K562 (cell line): ENCODE measurements at regions not wholly inside any gene's neighbourhood (a gene's known extent, or its start where the extent isn't known, plus 50 kb on each side); places are given as distances from the start of the nearest gene placed in this dataset.

Experiments
- ATAC-seq: fragments of 200-7000 bp; cut with Tn5 transposase; 3 replicates; pipeline ENCODE4 v1.9.1; 2020; ENCODE audit warnings: moderate library complexity
- BruUV-seq: library from RNA; stranded (reverse); fragments of 400-500 nt; replicated peaks from 2 replicates; lab custom pipeline; 2021; lab: Mats Ljungman, UMichigan
- CTCF ChIA-PET: fragments of 300-600 bp; formaldehyde crosslinking; extraction: SDS; loops from one replicate; lab custom pipeline; 2021; ENCODE audit warnings: low intra/inter-chr PET ratio; lab: Yijun Ruan, JAX
- POLR2A ChIA-PET: fragments of 300-600, 350-650 bp; sonication (Branson Sonifier 250); formaldehyde crosslinking; extraction: SDS; loops from one replicate; lab custom pipeline; 2021; ENCODE audit warnings: antibody characterized with exemption, inconsistent platforms; lab: Yijun Ruan, JAX
- DNase-seq, 4 experiments: peaks; one replicate each; pipeline versions ENCODE4 v3.0.0 to v3.0.0-alpha.2; 2011 to 2018; ENCODE audit warnings: low spot score in 3 of 4, mixed read lengths in 3 of 4; ENCODE audit errors: extremely low read depth in 1 of 4
- FAIRE-seq: peaks from 2 replicates; lab custom pipeline; 2011; peaks lifted over from hg19 to GRCh38; lab: Jason Lieb, UNC
- H2AFZ ChIP-seq: 2 replicates; pipeline ENCODE4 v1.6.0; 2011; ENCODE audit warnings: low read depth, low read length, control low read depth, inconsistent platforms
- H3K27ac ChIP-seq: fragments of 200-600 bp; 3 replicates; pipeline ENCODE4 v1.8.0; 2011; ENCODE audit warnings: low read depth, mild to moderate bottlenecking, control low read depth, inconsistent platforms, low read length, moderate library complexity, mixed read lengths; ENCODE audit errors: extremely low read depth
- H3K27me3 ChIP-seq, 2 experiments: fragments of 300-600 bp in 1 of 2; 2 replicates in 1 of 2; 3 replicates in 1 of 2; pipeline versions ENCODE4 v1.6.0 to v1.8.0; 2011; ENCODE audit warnings: inconsistent platforms in 2 of 2, low read length in 2 of 2, mild to moderate bottlenecking in 1 of 2, mixed read lengths in 1 of 2, moderate library complexity in 1 of 2; ENCODE audit not compliant: control insufficient read depth in 2 of 2, insufficient read depth in 2 of 2
- H3K36me3 ChIP-seq: fragments of 300-600 bp; 3 replicates; pipeline ENCODE4 v1.8.0; 2011; ENCODE audit warnings: mild to moderate bottlenecking, low read length, inconsistent platforms; ENCODE audit not compliant: control insufficient read depth, insufficient read depth
- H3K4me1 ChIP-seq, 2 experiments: fragments of 200-600 bp in 1 of 2; replicated peaks in 1 of 2; 2 replicates in 1 of 2; 3 replicates in 1 of 2; pipeline versions ENCODE4 v1.5.1 to v1.8.0; 2011; ENCODE audit warnings: inconsistent platforms in 2 of 2, low read length in 2 of 2, mild to moderate bottlenecking in 1 of 2, mixed read lengths in 1 of 2, moderate library complexity in 1 of 2; ENCODE audit not compliant: control insufficient read depth in 2 of 2, insufficient read depth in 2 of 2
- H3K4me2 ChIP-seq: 2 replicates; pipeline ENCODE4 v1.6.1; 2011; ENCODE audit warnings: low read length, control low read depth, inconsistent platforms, mixed read lengths; ENCODE audit not compliant: insufficient read depth
- H3K4me3 ChIP-seq: fragments of 200-600 bp; sonication (generic), shearing (Covaris generic); 2 replicates; pipeline ENCODE4 v1.5.1; 2016; ENCODE audit warnings: control low read depth, inconsistent platforms
- H3K79me2 ChIP-seq: fragments of 200-600 bp; 3 replicates; pipeline ENCODE4 v1.8.0; 2011; ENCODE audit warnings: low read length, inconsistent platforms; ENCODE audit not compliant: control insufficient read depth, insufficient read depth
- H3K9ac ChIP-seq, 2 experiments: 2 replicates each; pipeline versions ENCODE4 v1.6.0 to v1.6.1; 2011; ENCODE audit warnings: low read depth in 2 of 2, low read length in 2 of 2, control low read depth in 1 of 2, inconsistent platforms in 1 of 2, mild to moderate bottlenecking in 1 of 2, mixed read lengths in 1 of 2; ENCODE audit not compliant: insufficient read depth in 1 of 2
- H3K9me1 ChIP-seq: one replicate; pipeline ENCODE4 v1.6.0; 2011; ENCODE audit warnings: inconsistent platforms, mild to moderate bottlenecking, low read length, moderate library complexity; ENCODE audit not compliant: control insufficient read depth, insufficient read depth
- H3K9me3 ChIP-seq: replicated peaks from 2 replicates; pipeline ENCODE4 v1.5.1; 2011; ENCODE audit warnings: low read depth, low read length, inconsistent platforms; ENCODE audit not compliant: control insufficient read depth, insufficient read depth
- H4K20me1 ChIP-seq: replicated peaks from 2 replicates; pipeline ENCODE4 v1.6.1; 2011; ENCODE audit warnings: low read length, inconsistent platforms, mixed read lengths; ENCODE audit not compliant: control insufficient read depth, insufficient read depth
- HIVEP1 ChIP-seq: fragments of 250-450 bp; sonication (Bioruptor Pico); IDR thresholded peaks from 2 replicates; pipeline ENCODE4 v1.4.0; 2020; ENCODE audit warnings: mild to moderate bottlenecking
- MTF1 ChIP-seq: fragments of 250-450 bp; sonication (Bioruptor Pico); IDR thresholded peaks from 2 replicates; pipeline ENCODE4 v1.9.0; 2021; ENCODE audit warnings: moderate library complexity, mild to moderate bottlenecking, inconsistent platforms, borderline replicate concordance
- PHF8 ChIP-seq: fragments of 200-600 bp; sonication (generic); IDR thresholded peaks from 2 replicates; pipeline ENCODE4 v1.6.1; 2012; ENCODE audit warnings: mixed run types, mild to moderate bottlenecking, inconsistent platforms, low read length, moderate library complexity, borderline replicate concordance
- RAD51 ChIP-seq: fragments of 450-650 bp; IDR thresholded peaks from 2 replicates; pipeline ENCODE4 v1.7.1; 2016; ENCODE audit warnings: low read depth, mild to moderate bottlenecking, borderline replicate concordance
- SREBF2 ChIP-seq: sonication (generic); formaldehyde crosslinking; IDR thresholded peaks from 2 replicates; pipeline ENCODE4 v1.4.0; 2020; ENCODE audit warnings: mild to moderate bottlenecking, missing genetic modification reagents
- TCF3 ChIP-seq: sonication (generic); formaldehyde crosslinking; IDR thresholded peaks from 2 replicates; pipeline ENCODE4 v1.4.0; 2020; ENCODE audit warnings: mild to moderate bottlenecking, missing genetic modification reagents
- TOE1 ChIP-seq, 2 experiments: fragments of 450-650 bp in 1 of 2; sonication (generic) in 1 of 2; formaldehyde crosslinking in 1 of 2; IDR thresholded peaks; 2 replicates each; pipeline versions ENCODE4 v1.7.1 to v1.8.0; 2016 to 2022; ENCODE audit warnings: borderline replicate concordance in 2 of 2, mild to moderate bottlenecking in 2 of 2, antibody characterized with exemption in 1 of 2, inconsistent platforms in 1 of 2, low read depth in 1 of 2, missing genetic modification reagents in 1 of 2, moderate library complexity in 1 of 2
- TRIM28 ChIP-seq: fragments of 450-650 bp; IDR thresholded peaks from 2 replicates; pipeline ENCODE4 v1.6.1; 2017
- ZNF23 ChIP-seq: fragments of 250-450 bp; sonication (Bioruptor Pico); IDR thresholded peaks from 2 replicates; pipeline ENCODE4 v1.4.0; 2020; ENCODE audit warnings: mild to moderate bottlenecking
- ZNF384 ChIP-seq: IDR thresholded peaks from 2 replicates; pipeline ENCODE4 v1.6.1; 2012; ENCODE audit warnings: low read depth, low read length, improper control_type of control experiment
- ZNF785 ChIP-seq: fragments of 250-450 bp; sonication (Bioruptor Pico); IDR thresholded peaks from 2 replicates; pipeline ENCODE4 v1.4.0; 2020; ENCODE audit warnings: mild to moderate bottlenecking
- WGBS: fragments of 100-300 bp; shearing (Covaris generic); methylation state at CpG from one replicate; pipeline ENCODE4 v1.1.6; 2016; ENCODE audit warnings: low coverage, mixed read lengths; ENCODE audit not compliant: insufficient coverage; ENCODE audit errors: missing lambda C conversion rate; 5-methylcytosine and 5-hydroxymethylcytosine counted together
- in situ Hi-C: fragments of 300-500 bp; cut with MboI; formaldehyde crosslinking; loops from 4 replicates; pipeline ENCODE4 v1.15.0; 2018; ENCODE audit warnings: inconsistent platforms, mixed read lengths
- intact Hi-C: fragments of 100-400 bp; cut with micrococcal nuclease; formaldehyde crosslinking; loops from 2 replicates; pipeline ENCODE4 v1.14.2; 2022
- TF ChIP-seq, protein P1 (sequence below): fragments of 450-650 bp; IDR thresholded peaks from 2 replicates; pipeline ENCODE4 v1.6.1; 2017; ENCODE audit warnings: mild to moderate bottlenecking, moderate library complexity

DNA sequence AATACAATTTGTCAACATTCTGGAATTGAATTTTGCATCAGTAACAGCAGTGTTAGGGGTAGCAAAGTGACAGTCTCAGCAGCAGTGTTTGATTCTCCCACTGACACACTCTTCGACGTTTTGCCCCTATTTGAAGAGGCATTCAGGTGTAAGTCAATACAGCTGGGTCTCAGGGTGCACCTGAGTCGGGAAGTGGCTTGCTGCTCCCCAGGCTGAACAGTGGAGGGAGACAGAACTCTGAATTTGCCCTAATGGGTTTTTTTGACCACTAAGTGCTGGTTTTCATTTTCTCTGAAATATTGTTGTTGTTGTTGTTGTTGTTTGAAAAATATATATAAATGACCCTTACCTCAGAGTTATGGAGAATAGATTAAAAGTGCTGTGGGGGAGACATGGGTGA lies 223.2 kb downstream of the TLR4 start:
- ATAC-seq: no peak
- no peaks in the 10 kb centered on the region for H3K9me3 ChIP-seq
- no peak for FAIRE-seq
- no peak overlapping the region for H3K27ac ChIP-seq
- H4K20me1 ChIP-seq: no peaks in the 10 kb centered on the region
- H3K27me3 ChIP-seq: no peaks in the 10 kb centered on the region
- H3K9ac ChIP-seq: no peak overlapping the region
- no peak for DNase-seq
- H3K4me2 ChIP-seq: no peak overlapping the region
- H3K36me3 ChIP-seq: no peaks in the 10 kb centered on the region
- no peaks in the 10 kb centered on the region for H3K9me1 ChIP-seq
- TF ChIP-seq ZNF384 (no peak), ZNF23 (no peak), HIVEP1 (CRISPR knock-in tag) (no peak), TCF3 (no peak), PHF8 (no peak), SREBF2 (no peak), TRIM28 (no peak), MTF1 (CRISPR knock-in tag) (no peak), RAD51 (no peak), ZNF785 (CRISPR knock-in tag) (no peak), TOE1 (IDR thresholded peaks at IDR 0.05; ENCODE audit: borderline replicate concordance) (no peak), TOE1 (CRISPR knock-in tag; IDR thresholded peaks at IDR 0.05; ENCODE audit: borderline replicate concordance, low read depth) (no peak)
- TF ChIP-seq, protein P1, sequence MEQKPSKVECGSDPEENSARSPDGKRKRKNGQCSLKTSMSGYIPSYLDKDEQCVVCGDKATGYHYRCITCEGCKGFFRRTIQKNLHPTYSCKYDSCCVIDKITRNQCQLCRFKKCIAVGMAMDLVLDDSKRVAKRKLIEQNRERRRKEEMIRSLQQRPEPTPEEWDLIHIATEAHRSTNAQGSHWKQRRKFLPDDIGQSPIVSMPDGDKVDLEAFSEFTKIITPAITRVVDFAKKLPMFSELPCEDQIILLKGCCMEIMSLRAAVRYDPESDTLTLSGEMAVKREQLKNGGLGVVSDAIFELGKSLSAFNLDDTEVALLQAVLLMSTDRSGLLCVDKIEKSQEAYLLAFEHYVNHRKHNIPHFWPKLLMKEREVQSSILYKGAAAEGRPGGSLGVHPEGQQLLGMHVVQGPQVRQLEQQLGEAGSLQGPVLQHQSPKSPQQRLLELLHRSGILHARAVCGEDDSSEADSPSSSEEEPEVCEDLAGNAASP: no peak
- 0% methylated on average over 3 of the region's 3 CpGs for WGBS
- no TSS peak for BruUV-seq
- H3K79me2 ChIP-seq: no peaks in the 10 kb centered on the region
- intact Hi-C loops (no loop called here), in situ Hi-C loops (no loop called here)
- ChIA-PET POLR2A (no interaction called here), CTCF (no interaction called here)
- no peak overlapping the region for H2AFZ ChIP-seq
- no peak overlapping the region for H3K4me3 ChIP-seq
- no peaks in the 10 kb centered on the region for H3K4me1 ChIP-seq
